ENCODE measurements at regions not wholly inside any gene's neighbourhood (a gene's known extent, or its start where the extent isn't known, plus 50 kb on each side); places are given as distances from the start of the nearest gene placed in this dataset.

DNA sequence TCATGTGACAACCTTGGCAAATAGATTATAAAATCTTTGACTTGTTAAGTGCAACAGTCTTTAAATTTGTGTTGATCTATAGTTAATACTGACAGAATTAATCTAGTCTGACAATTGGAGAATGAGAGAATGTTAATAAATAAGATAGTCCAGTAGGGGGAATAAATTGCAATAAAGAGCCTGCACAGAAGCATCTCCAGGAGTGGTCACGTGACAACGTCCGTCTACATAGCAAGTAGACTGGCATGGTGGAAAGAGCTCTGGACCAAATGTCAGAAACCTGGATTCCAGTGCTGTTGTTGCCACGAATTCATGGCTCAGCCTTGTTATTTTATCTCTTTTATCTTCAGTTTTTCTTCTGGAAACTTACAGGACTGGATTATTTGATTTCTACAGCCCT lies 436.5 kb downstream of the RAB28 start:
- H3K4me1 ChIP-seq: no peaks in the 10 kb centered on the region
- no peak for ATAC-seq
- 78% methylated on average over 4 of the region's 4 CpGs for WGBS (ENCODE audit: insufficient coverage, low coverage, low lambda C conversion rate, missing lambda C conversion rate)
- intact Hi-C loops (cut with DNase I): no loop called here
- no peaks in the 10 kb centered on the region for H3K36me3 ChIP-seq
- no peak for DNase-seq
- H3K9me3 ChIP-seq: no peaks in the 10 kb centered on the region
- H3K27ac ChIP-seq: no peak overlapping the region
- H3K4me3 ChIP-seq: no peak overlapping the region
- no peaks in the 10 kb centered on the region for H3K27me3 ChIP-seq
- TF ChIP-seq, protein P1, sequence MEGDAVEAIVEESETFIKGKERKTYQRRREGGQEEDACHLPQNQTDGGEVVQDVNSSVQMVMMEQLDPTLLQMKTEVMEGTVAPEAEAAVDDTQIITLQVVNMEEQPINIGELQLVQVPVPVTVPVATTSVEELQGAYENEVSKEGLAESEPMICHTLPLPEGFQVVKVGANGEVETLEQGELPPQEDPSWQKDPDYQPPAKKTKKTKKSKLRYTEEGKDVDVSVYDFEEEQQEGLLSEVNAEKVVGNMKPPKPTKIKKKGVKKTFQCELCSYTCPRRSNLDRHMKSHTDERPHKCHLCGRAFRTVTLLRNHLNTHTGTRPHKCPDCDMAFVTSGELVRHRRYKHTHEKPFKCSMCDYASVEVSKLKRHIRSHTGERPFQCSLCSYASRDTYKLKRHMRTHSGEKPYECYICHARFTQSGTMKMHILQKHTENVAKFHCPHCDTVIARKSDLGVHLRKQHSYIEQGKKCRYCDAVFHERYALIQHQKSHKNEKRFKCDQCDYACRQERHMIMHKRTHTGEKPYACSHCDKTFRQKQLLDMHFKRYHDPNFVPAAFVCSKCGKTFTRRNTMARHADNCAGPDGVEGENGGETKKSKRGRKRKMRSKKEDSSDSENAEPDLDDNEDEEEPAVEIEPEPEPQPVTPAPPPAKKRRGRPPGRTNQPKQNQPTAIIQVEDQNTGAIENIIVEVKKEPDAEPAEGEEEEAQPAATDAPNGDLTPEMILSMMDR (IDR thresholded peaks at IDR 0.05): no peak
- no peak for TF ChIP-seq POLR2A (IDR thresholded peaks at IDR 0.05)

GRCh38 chr4:13036841-13037240 lies 447.3 kb downstream of the RAB28 start:
- Histone ChIP-seq H3K9me3 (no peaks in the 10 kb centered on the region), H3K27ac (no peak overlapping the region), H3K36me3 (no peaks in the 10 kb centered on the region), H3K4me3 (no peak overlapping the region), H3K4me1 (no peaks in the 10 kb centered on the region), H3K27me3 (no peaks in the 10 kb centered on the region)
- intact Hi-C loops (cut with DNase I): no loop called here
- TF ChIP-seq, protein P1 (IDR thresholded peaks at IDR 0.05): no peak
- no peak for TF ChIP-seq POLR2A (IDR thresholded peaks at IDR 0.05)
- 65% methylated on average over 3 of the region's 3 CpGs for WGBS (ENCODE audit: insufficient coverage, low coverage, low lambda C conversion rate, missing lambda C conversion rate)
- no peak for DNase-seq
- no peak for ATAC-seq

- intact Hi-C loops (cut with DNase I): no loop called here
- 85% methylated on average over 1 of the region's 1 CpG for WGBS (ENCODE audit: insufficient coverage, low coverage, low lambda C conversion rate, missing lambda C conversion rate)
- Histone ChIP-seq H3K4me1 (no peaks in the 10 kb centered on the region), H3K27me3 (no peaks in the 10 kb centered on the region), H3K4me3 (no peak overlapping the region), H3K27ac (no peak overlapping the region), H3K9me3 (no peaks in the 10 kb centered on the region), H3K36me3 (no peaks in the 10 kb centered on the region)
- TF ChIP-seq, protein P1 (IDR thresholded peaks at IDR 0.05): no peak
- TF ChIP-seq POLR2A (IDR thresholded peaks at IDR 0.05): no peak
- no peak for DNase-seq
- ATAC-seq: no peak
Observed at GRCh38 chr4:13032936-13033335, 451.2 kb downstream of the RAB28 start.

GRCh38 chr4:13024147-13025105 lies 459.7 kb downstream of the RAB28 start:
- no peaks in the 10 kb centered on the region for H3K4me1 ChIP-seq
- WGBS (ENCODE audit: insufficient coverage, low coverage, low lambda C conversion rate, missing lambda C conversion rate): 65% methylated on average over 7 of the region's 7 CpGs
- intact Hi-C loops (cut with DNase I): no loop called here

More at GRCh38 chr4:13024147-13025105, 459.7 kb downstream of the RAB28 start:
- Histone ChIP-seq H3K36me3 (no peaks in the 10 kb centered on the region), H3K4me3 (no peak overlapping the region), H3K27me3 (no peaks in the 10 kb centered on the region), H3K27ac (no peak overlapping the region), H3K9me3 (no peaks in the 10 kb centered on the region)
- TF ChIP-seq, protein P1 (IDR thresholded peaks at IDR 0.05): no peak
- no peak for TF ChIP-seq POLR2A (IDR thresholded peaks at IDR 0.05)
- peak in 2 of 4 donors; percentile 29 to 43 for ATAC-seq
- DNase-seq: no peak

All from right lobe of liver (tissue), 6 donors.